ENCODE measurements at regions not wholly inside any gene's neighbourhood (a gene's known extent, or its start where the extent isn't known, plus 50 kb on each side); places are given as distances from the start of the nearest gene placed in this dataset.

GRCh38 chr13:105151639-105152038 lies 1383.8 kb downstream of the EFNB2 start:
- no peak overlapping the region for H3K4me3 ChIP-seq (ENCODE audit: low read depth, low read length)
- no peak for DNase-seq (ENCODE audit: low read depth)

- H3K4me3 ChIP-seq (ENCODE audit: low read depth, low read length), result no peak overlapping the region
- DNase-seq (ENCODE audit: low read depth), result no peak
Measured at GRCh38 chr13:105147461-105147860, 1388.0 kb downstream of the EFNB2 start.

- H3K4me3 ChIP-seq (ENCODE audit: low read depth, low read length), result no peak overlapping the region
- no peak for DNase-seq (ENCODE audit: low read depth)
Measured at GRCh38 chr13:105144936-105145335, 1390.5 kb downstream of the EFNB2 start.

GRCh38 chr13:105144020-105144419 lies 1391.4 kb downstream of the EFNB2 start:
- no peak for DNase-seq (ENCODE audit: low read depth)
- H3K4me3 ChIP-seq (ENCODE audit: low read depth, low read length), result no peak overlapping the region

GRCh38 chr13:105142556-105142955 lies 1392.9 kb downstream of the EFNB2 start:
- no peak overlapping the region for H3K4me3 ChIP-seq (ENCODE audit: low read depth, low read length)

GRCh38 chr13:105139380-105140285 lies 1395.8 kb downstream of the EFNB2 start:
- no peak for DNase-seq (ENCODE audit: low read depth)
- H3K4me3 ChIP-seq (ENCODE audit: low read depth, low read length), result peak overlapping the region; percentile 35

More at GRCh38 chr13:105142556-105142955, 1392.9 kb downstream of the EFNB2 start:
- DNase-seq (ENCODE audit: low read depth), result no peak

GRCh38 chr13:105139048-105139379 lies 1396.4 kb downstream of the EFNB2 start:
- H3K4me3 ChIP-seq (ENCODE audit: low read depth, low read length), result no peak overlapping the region
- DNase-seq (ENCODE audit: low read depth), result no peak

GRCh38 chr13:105135852-105136615 lies 1399.4 kb downstream of the EFNB2 start:
- H3K4me3 ChIP-seq (ENCODE audit: low read depth, low read length), result no peak overlapping the region
- DNase-seq (ENCODE audit: low read depth), result no peak

GRCh38 chr13:105127732-105128131 lies 1407.7 kb downstream of the EFNB2 start:
- no peak for DNase-seq (ENCODE audit: low read depth)

GRCh38 chr13:105121221-105121620 lies 1414.2 kb downstream of the EFNB2 start:
- H3K4me3 ChIP-seq (ENCODE audit: low read depth, low read length), result no peak overlapping the region
- no peak for DNase-seq (ENCODE audit: low read depth)

More at GRCh38 chr13:105127732-105128131, 1407.7 kb downstream of the EFNB2 start:
- no peak overlapping the region for H3K4me3 ChIP-seq (ENCODE audit: low read depth, low read length)

- no peak overlapping the region for H3K4me3 ChIP-seq (ENCODE audit: low read depth, low read length)
Measured at GRCh38 chr13:105118426-105118985, 1417.0 kb downstream of the EFNB2 start.

GRCh38 chr13:105116966-105117365 lies 1418.5 kb downstream of the EFNB2 start:
- H3K4me3 ChIP-seq (ENCODE audit: low read depth, low read length), result no peak overlapping the region
- DNase-seq (ENCODE audit: low read depth), result no peak

More at GRCh38 chr13:105118426-105118985, 1417.0 kb downstream of the EFNB2 start:
- no peak for DNase-seq (ENCODE audit: low read depth)

GRCh38 chr13:105112561-105112960 lies 1422.9 kb downstream of the EFNB2 start:
- no peak overlapping the region for H3K4me3 ChIP-seq (ENCODE audit: low read depth, low read length)
- no peak for DNase-seq (ENCODE audit: low read depth)

- no peak for DNase-seq (ENCODE audit: low read depth)
- no peak overlapping the region for H3K4me3 ChIP-seq (ENCODE audit: low read depth, low read length)
Measured at GRCh38 chr13:105107781-105108180, 1427.7 kb downstream of the EFNB2 start.

GRCh38 chr13:105105471-105105870 lies 1430.0 kb downstream of the EFNB2 start:
- no peak for DNase-seq (ENCODE audit: low read depth)
- H3K4me3 ChIP-seq (ENCODE audit: low read depth, low read length), result no peak overlapping the region

GRCh38 chr13:105097521-105097920 lies 1437.9 kb downstream of the EFNB2 start:
- DNase-seq (ENCODE audit: low read depth), result no peak
- no peak overlapping the region for H3K4me3 ChIP-seq (ENCODE audit: low read depth, low read length)

- H3K4me3 ChIP-seq (ENCODE audit: low read depth, low read length), result no peak overlapping the region
- DNase-seq (ENCODE audit: low read depth), result no peak
Measured at GRCh38 chr13:105089858-105090643, 1445.4 kb downstream of the EFNB2 start.

- DNase-seq (ENCODE audit: low read depth), result no peak
- H3K4me3 ChIP-seq (ENCODE audit: low read depth, low read length), result no peak overlapping the region
Measured at GRCh38 chr13:105087945-105088344, 1447.5 kb downstream of the EFNB2 start.

GRCh38 chr13:105084931-105085330 lies 1450.5 kb downstream of the EFNB2 start:
- no peak for DNase-seq (ENCODE audit: low read depth)
- H3K4me3 ChIP-seq (ENCODE audit: low read depth, low read length), result no peak overlapping the region

Data from skeletal muscle cell (primary cell).